Loucy (cell line): ENCODE measurements at regions not wholly inside any gene's neighbourhood (a gene's known extent, or its start where the extent isn't known, plus 50 kb on each side); places are given as distances from the start of the nearest gene placed in this dataset.

Experiments used
- CTCF ChIP-seq: fragments of 200-600 bp; sonication (generic); conservative IDR thresholded peaks from 2 replicates; pipeline ENCODE4 v1.5.1; 2014; ENCODE audit warnings: mild to moderate bottlenecking, antibody characterized with exemption, low read length
- EZH2phosphoT487 ChIP-seq: fragments of 200-600 bp; IDR thresholded peaks from 2 replicates; pipeline ENCODE4 v1.6.1; 2018; ENCODE audit warnings: antibody characterized with exemption, mild to moderate bottlenecking, moderate library complexity, borderline replicate concordance

GRCh38 chrX:96052078-96052477 lies 632.6 kb upstream of the DIAPH2 start:
- TF ChIP-seq CTCF (no peak), EZH2phosphoT487 (no peak)
